ENCODE measurements at regions not wholly inside any gene's neighbourhood (a gene's known extent, or its start where the extent isn't known, plus 50 kb on each side); places are given as distances from the start of the nearest gene placed in this dataset.

DNA sequence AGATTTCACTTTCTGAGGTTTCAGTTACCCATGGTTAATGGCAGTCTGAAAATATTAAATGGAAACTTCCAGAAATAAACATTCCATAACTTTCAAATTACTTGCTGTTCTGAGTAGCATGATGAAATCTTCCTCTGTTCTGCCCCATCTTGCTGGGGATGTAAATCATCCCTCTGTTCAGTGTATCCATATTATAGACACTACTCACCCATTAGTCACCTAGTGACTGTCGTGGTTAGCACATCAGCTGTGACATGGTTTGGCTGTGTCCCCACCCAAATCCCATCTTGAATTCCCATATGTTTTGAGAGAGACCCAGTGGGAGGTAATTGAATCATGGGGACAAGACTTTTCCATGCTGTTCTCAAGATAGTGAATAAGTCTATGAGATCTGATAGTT lies 125.5 kb upstream of the GIMD1 start:
- H3K36me3 ChIP-seq (ENCODE audit: control insufficient read depth in 2 of 2, insufficient read depth in 2 of 2, low read length in 2 of 2) = no peaks in the 10 kb centered on the region
- no peak overlapping the region for H3K4me3 ChIP-seq (ENCODE audit: low read length in 2 of 2)
- no peak overlapping the region for H3K27ac ChIP-seq (ENCODE audit: low read length)
- H3K9me3 ChIP-seq (ENCODE audit: control insufficient read depth in 2 of 2, low read length in 2 of 2) = no peaks in the 10 kb centered on the region
- no peaks in the 10 kb centered on the region for H3K4me1 ChIP-seq (ENCODE audit: control insufficient read depth, insufficient read depth, low read length)
- no peaks in the 10 kb centered on the region for H3K27me3 ChIP-seq (ENCODE audit: control insufficient read depth in 1 of 2, insufficient read depth in 2 of 2, low read length in 2 of 2)
- no peak overlapping the region for H3K9ac ChIP-seq (ENCODE audit: low read length in 2 of 2)

DNA sequence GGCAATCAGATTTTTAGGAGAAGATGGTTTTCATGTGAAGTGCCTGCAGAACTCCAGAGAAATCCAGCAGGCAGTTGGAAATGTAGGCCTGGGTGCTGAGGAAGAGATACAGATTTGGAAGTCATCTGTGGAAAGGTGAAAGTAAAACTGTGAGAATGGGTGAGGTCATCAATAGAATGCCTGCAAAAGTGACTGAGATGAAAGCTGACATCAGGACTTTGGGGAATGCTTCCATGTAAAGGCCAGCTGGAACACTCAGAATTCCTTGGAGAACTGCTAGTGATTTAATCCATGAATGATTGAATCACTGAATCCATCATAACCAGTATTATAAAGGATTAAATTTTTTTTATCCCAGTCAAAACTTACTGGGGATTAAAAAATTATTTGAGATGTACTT lies 124.5 kb upstream of the GIMD1 start:
- Histone ChIP-seq H3K9me3 (ENCODE audit: control insufficient read depth in 2 of 2, low read length in 2 of 2) (no peaks in the 10 kb centered on the region), H3K27ac (ENCODE audit: low read length) (no peak overlapping the region), H3K4me1 (ENCODE audit: control insufficient read depth, insufficient read depth, low read length) (no peaks in the 10 kb centered on the region), H3K36me3 (ENCODE audit: control insufficient read depth in 2 of 2, insufficient read depth in 2 of 2, low read length in 2 of 2) (no peaks in the 10 kb centered on the region), H3K27me3 (ENCODE audit: control insufficient read depth in 1 of 2, insufficient read depth in 2 of 2, low read length in 2 of 2) (no peaks in the 10 kb centered on the region), H3K9ac (ENCODE audit: low read length in 2 of 2) (no peak overlapping the region), H3K4me3 (ENCODE audit: low read length in 2 of 2) (no peak overlapping the region)

DNA sequence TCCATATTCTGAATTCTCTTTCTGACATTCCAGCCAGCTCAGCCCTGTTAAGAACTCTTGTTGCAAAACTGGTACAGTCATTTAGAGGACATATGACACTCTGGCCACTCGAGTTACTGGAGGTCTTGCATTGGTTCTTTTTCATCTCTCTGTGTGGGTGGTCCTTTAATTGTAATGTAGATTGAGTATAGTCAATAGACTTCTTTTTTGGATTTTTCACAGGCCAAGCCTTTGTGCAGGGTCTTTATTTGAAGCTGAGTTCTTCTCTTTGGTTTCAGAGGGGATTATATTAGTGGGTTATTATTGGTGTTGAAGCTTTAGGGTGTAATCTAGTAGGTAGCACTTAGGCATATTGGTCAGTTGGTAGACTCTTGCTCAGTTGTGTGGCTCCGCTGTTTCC lies 118.0 kb upstream of the GIMD1 start:
- H3K4me3 ChIP-seq (ENCODE audit: low read length in 2 of 2) = no peak overlapping the region
- H3K9ac ChIP-seq (ENCODE audit: low read length in 2 of 2) = no peak overlapping the region
- no peaks in the 10 kb centered on the region for H3K36me3 ChIP-seq (ENCODE audit: control insufficient read depth in 2 of 2, insufficient read depth in 2 of 2, low read length in 2 of 2)
- no peaks in the 10 kb centered on the region for H3K27me3 ChIP-seq (ENCODE audit: control insufficient read depth in 1 of 2, insufficient read depth in 2 of 2, low read length in 2 of 2)
- no peaks in the 10 kb centered on the region for H3K4me1 ChIP-seq (ENCODE audit: control insufficient read depth, insufficient read depth, low read length)
- peaks cover 0 to 3% of the 10 kb centered on the region in 2 donors for H3K9me3 ChIP-seq (ENCODE audit: control insufficient read depth in 2 of 2, low read length in 2 of 2)
- H3K27ac ChIP-seq (ENCODE audit: low read length) = no peak overlapping the region

DNA sequence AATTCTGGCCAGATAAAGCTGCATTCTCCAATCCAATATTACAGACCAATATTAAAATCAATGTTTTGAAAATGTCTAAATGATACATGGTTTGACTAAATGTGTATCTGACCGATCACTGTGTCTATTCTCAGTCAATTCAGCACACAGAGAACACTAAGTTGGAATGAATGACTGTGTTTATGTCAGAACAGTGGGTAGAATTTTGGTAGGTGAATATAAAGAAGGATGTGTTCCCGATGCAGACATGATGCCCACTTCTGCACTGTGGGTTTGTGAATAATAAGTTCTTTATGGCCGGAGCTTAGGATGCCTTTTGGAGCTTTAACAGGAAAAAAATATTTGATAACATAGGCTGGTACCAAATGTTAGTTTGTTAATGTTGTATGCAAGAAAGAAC lies 113.2 kb upstream of the GIMD1 start:
- H3K9ac ChIP-seq (ENCODE audit: low read length in 2 of 2) = no peak overlapping the region
- H3K9me3 ChIP-seq (ENCODE audit: control insufficient read depth in 2 of 2, low read length in 2 of 2) = peaks cover 0 to 2% of the 10 kb centered on the region in 2 donors
- H3K36me3 ChIP-seq (ENCODE audit: control insufficient read depth in 2 of 2, insufficient read depth in 2 of 2, low read length in 2 of 2) = no peaks in the 10 kb centered on the region
- H3K27ac ChIP-seq (ENCODE audit: low read length) = no peak overlapping the region
- no peaks in the 10 kb centered on the region for H3K4me1 ChIP-seq (ENCODE audit: control insufficient read depth, insufficient read depth, low read length)
- H3K27me3 ChIP-seq (ENCODE audit: control insufficient read depth in 1 of 2, insufficient read depth in 2 of 2, low read length in 2 of 2) = no peaks in the 10 kb centered on the region
- H3K4me3 ChIP-seq (ENCODE audit: low read length in 2 of 2) = no peak overlapping the region

DNA sequence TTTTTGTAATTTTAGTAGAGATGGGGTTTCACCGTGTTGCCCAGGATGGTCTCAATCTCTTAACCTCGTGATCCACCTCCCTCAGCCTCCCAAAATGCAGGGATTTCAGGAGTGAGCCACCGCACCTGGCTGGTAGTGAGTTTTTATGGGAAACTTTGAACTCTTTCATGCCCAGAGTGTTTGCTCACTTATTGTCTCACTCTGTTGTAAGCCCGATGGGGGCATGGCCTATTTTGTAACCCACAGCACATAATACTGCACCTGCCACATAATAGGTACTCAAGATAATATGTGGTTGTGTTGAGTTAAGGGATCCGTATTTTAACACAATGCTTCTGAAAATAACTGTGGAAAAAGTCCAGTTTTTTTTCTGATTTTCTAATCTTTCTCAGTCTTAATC lies 109.6 kb upstream of the GIMD1 start:
- Histone ChIP-seq H3K9ac (ENCODE audit: low read length in 2 of 2) (no peak overlapping the region), H3K27ac (ENCODE audit: low read length) (no peak overlapping the region), H3K4me3 (ENCODE audit: low read length in 2 of 2) (no peak overlapping the region), H3K9me3 (ENCODE audit: control insufficient read depth in 2 of 2, low read length in 2 of 2) (no peaks in the 10 kb centered on the region), H3K27me3 (ENCODE audit: control insufficient read depth in 1 of 2, insufficient read depth in 2 of 2, low read length in 2 of 2) (no peaks in the 10 kb centered on the region), H3K36me3 (ENCODE audit: control insufficient read depth in 2 of 2, insufficient read depth in 2 of 2, low read length in 2 of 2) (no peaks in the 10 kb centered on the region), H3K4me1 (ENCODE audit: control insufficient read depth, insufficient read depth, low read length) (no peaks in the 10 kb centered on the region)

DNA sequence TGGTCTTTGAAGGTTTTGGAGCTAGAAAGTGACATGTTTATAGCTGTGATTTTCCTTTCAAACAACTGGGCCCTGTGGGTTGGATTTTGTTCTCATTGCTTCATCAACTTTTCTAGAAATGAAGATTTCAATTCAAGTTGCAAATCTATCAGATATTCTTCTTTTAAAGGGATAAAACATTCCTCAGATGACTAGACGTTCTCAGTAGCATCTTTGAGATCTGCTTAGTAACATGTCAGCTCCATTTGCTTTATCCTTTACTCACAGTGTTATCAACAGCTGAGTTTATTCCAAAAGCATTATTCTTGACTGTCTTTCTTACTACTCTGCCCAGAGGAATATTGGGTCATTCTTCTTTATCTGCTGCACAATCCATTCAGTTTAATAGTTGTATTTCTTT lies 108.2 kb upstream of the GIMD1 start:
- H3K27me3 ChIP-seq (ENCODE audit: control insufficient read depth in 1 of 2, insufficient read depth in 2 of 2, low read length in 2 of 2) = no peaks in the 10 kb centered on the region
- no peaks in the 10 kb centered on the region for H3K4me1 ChIP-seq (ENCODE audit: control insufficient read depth, insufficient read depth, low read length)
- H3K9me3 ChIP-seq (ENCODE audit: control insufficient read depth in 2 of 2, low read length in 2 of 2) = no peaks in the 10 kb centered on the region
- no peak overlapping the region for H3K4me3 ChIP-seq (ENCODE audit: low read length in 2 of 2)
- H3K36me3 ChIP-seq (ENCODE audit: control insufficient read depth in 2 of 2, insufficient read depth in 2 of 2, low read length in 2 of 2) = no peaks in the 10 kb centered on the region
- H3K9ac ChIP-seq (ENCODE audit: low read length in 2 of 2) = no peak overlapping the region
- H3K27ac ChIP-seq (ENCODE audit: low read length) = no peak overlapping the region

DNA sequence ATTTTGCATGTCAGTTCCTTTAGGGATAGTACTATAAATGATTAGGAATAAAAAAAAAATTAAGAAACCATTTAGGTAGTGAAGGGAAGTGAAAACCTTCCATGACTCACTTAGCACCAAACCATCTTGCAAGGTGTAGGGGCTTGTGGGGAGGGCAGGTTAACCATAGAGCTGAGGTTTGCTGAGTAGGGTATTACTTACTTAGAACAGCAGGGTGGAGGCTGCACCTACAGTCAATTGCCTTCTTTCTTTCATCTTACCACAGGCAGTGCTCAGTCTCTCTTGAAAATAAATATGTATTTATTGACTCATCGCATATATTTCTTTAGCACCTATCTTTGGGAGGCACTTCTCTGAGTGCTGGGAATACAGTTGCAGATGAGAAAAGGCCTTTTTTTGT lies 104.9 kb upstream of the GIMD1 start:
- Histone ChIP-seq H3K27ac (ENCODE audit: low read length) (no peak overlapping the region), H3K27me3 (ENCODE audit: control insufficient read depth in 1 of 2, insufficient read depth in 2 of 2, low read length in 2 of 2) (no peaks in the 10 kb centered on the region), H3K4me3 (ENCODE audit: low read length in 2 of 2) (no peak overlapping the region), H3K4me1 (ENCODE audit: control insufficient read depth, insufficient read depth, low read length) (no peaks in the 10 kb centered on the region), H3K9ac (ENCODE audit: low read length in 2 of 2) (no peak overlapping the region), H3K9me3 (ENCODE audit: control insufficient read depth in 2 of 2, low read length in 2 of 2) (no peaks in the 10 kb centered on the region), H3K36me3 (ENCODE audit: control insufficient read depth in 2 of 2, insufficient read depth in 2 of 2, low read length in 2 of 2) (no peaks in the 10 kb centered on the region)

DNA sequence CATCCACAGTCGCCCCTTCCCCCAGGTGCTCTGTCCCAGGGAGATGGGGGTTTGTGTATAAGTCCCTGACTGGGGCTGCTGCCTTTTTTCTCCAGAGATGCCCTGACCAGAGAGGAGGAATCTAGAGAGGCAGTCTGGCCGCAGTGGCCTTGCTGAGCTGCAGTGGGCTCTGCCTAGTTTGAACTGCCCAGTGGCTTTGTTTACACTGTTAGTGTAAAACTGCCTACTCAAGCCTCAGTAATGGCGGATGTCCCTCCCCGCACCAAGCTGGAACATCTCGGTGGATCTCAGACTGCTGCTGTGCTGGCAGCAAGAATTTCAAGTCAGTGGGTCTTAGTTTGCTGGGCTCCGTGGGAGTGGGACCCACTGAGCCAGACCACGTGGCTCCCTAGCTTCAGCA lies 102.6 kb upstream of the GIMD1 start:
- no peaks in the 10 kb centered on the region for H3K36me3 ChIP-seq (ENCODE audit: control insufficient read depth in 2 of 2, insufficient read depth in 2 of 2, low read length in 2 of 2)
- no peaks in the 10 kb centered on the region for H3K27me3 ChIP-seq (ENCODE audit: control insufficient read depth in 1 of 2, insufficient read depth in 2 of 2, low read length in 2 of 2)
- no peak overlapping the region for H3K27ac ChIP-seq (ENCODE audit: low read length)
- no peaks in the 10 kb centered on the region for H3K4me1 ChIP-seq (ENCODE audit: control insufficient read depth, insufficient read depth, low read length)
- no peak overlapping the region for H3K9ac ChIP-seq (ENCODE audit: low read length in 2 of 2)
- no peaks in the 10 kb centered on the region for H3K9me3 ChIP-seq (ENCODE audit: control insufficient read depth in 2 of 2, low read length in 2 of 2)
- H3K4me3 ChIP-seq (ENCODE audit: low read length in 2 of 2) = no peak overlapping the region

DNA sequence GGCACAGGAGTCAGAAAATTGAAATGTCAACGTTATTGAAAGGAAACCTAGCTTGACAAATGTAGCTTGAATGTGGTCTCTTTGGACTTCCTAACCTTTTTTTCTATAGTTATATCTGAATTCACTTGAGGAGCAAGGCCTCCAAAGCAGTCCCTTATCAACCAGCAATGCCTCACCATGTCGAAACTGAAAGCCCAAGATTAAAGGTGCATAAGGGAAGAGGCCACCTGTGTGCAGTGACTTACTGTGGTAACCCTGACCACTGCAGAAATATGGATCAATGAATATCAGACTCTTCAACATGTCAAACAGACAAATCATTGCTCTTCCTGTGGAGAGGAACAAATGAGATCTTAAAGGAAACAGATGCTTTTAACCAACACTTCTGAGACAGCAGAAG lies 95.0 kb upstream of the GIMD1 start:
- no peak overlapping the region for H3K9ac ChIP-seq (ENCODE audit: low read length in 2 of 2)
- H3K9me3 ChIP-seq (ENCODE audit: control insufficient read depth in 2 of 2, low read length in 2 of 2) = no peaks in the 10 kb centered on the region
- no peaks in the 10 kb centered on the region for H3K4me1 ChIP-seq (ENCODE audit: control insufficient read depth, insufficient read depth, low read length)
- H3K4me3 ChIP-seq (ENCODE audit: low read length in 2 of 2) = no peak overlapping the region
- H3K27ac ChIP-seq (ENCODE audit: low read length) = no peak overlapping the region
- H3K27me3 ChIP-seq (ENCODE audit: control insufficient read depth in 1 of 2, insufficient read depth in 2 of 2, low read length in 2 of 2) = no peaks in the 10 kb centered on the region
- no peaks in the 10 kb centered on the region for H3K36me3 ChIP-seq (ENCODE audit: control insufficient read depth in 2 of 2, insufficient read depth in 2 of 2, low read length in 2 of 2)

DNA sequence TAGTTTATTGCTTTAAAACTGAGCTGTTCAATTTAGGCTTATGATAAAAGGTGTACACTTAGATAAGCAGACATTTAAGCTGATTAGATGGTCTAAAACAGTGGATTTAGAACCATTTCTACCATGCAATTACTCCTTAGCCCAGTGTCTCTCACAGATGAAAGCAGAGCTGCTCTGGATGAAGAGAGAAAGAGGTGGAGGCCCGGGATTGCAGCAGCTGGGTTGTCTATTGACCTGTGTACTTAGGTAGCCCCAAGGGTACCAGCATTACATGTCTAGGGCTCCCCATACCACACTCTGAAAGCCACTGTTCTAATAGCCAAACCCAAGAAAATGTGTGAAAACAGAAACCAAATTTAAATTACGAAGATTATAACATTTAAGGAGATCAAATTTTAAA lies 86.0 kb upstream of the GIMD1 start:
- no peaks in the 10 kb centered on the region for H3K4me1 ChIP-seq (ENCODE audit: control insufficient read depth, insufficient read depth, low read length)
- no peak overlapping the region for H3K9ac ChIP-seq (ENCODE audit: low read length in 2 of 2)
- no peaks in the 10 kb centered on the region for H3K27me3 ChIP-seq (ENCODE audit: control insufficient read depth in 1 of 2, insufficient read depth in 2 of 2, low read length in 2 of 2)
- no peak overlapping the region for H3K27ac ChIP-seq (ENCODE audit: low read length)
- H3K36me3 ChIP-seq (ENCODE audit: control insufficient read depth in 2 of 2, insufficient read depth in 2 of 2, low read length in 2 of 2) = no peaks in the 10 kb centered on the region
- H3K4me3 ChIP-seq (ENCODE audit: low read length in 2 of 2) = no peak overlapping the region
- no peaks in the 10 kb centered on the region for H3K9me3 ChIP-seq (ENCODE audit: control insufficient read depth in 2 of 2, low read length in 2 of 2)

DNA sequence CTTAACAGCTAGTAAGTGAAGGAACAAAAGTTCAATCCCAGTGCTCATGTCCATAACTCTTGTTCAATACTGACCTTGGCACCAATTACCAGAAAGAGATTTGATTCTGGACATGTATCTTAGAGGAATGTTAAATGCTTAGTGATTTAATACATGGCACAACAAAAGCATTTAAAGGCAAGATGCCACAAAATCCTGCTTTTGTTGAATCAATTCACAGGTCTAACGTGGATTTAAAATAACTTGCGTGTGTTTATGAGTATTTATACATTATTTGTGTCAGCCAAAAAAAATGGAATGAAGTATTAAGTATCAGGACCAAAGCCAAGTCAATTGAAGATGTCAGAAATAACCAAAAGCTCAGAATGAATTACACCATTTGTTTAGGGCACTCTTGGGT lies 85.4 kb upstream of the GIMD1 start:
- H3K4me3 ChIP-seq (ENCODE audit: low read length in 2 of 2) = no peak overlapping the region
- H3K9ac ChIP-seq (ENCODE audit: low read length in 2 of 2) = no peak overlapping the region
- H3K9me3 ChIP-seq (ENCODE audit: control insufficient read depth in 2 of 2, low read length in 2 of 2) = no peaks in the 10 kb centered on the region
- no peaks in the 10 kb centered on the region for H3K4me1 ChIP-seq (ENCODE audit: control insufficient read depth, insufficient read depth, low read length)
- H3K27ac ChIP-seq (ENCODE audit: low read length) = no peak overlapping the region
- H3K36me3 ChIP-seq (ENCODE audit: control insufficient read depth in 2 of 2, insufficient read depth in 2 of 2, low read length in 2 of 2) = no peaks in the 10 kb centered on the region
- H3K27me3 ChIP-seq (ENCODE audit: control insufficient read depth in 1 of 2, insufficient read depth in 2 of 2, low read length in 2 of 2) = no peaks in the 10 kb centered on the region

DNA sequence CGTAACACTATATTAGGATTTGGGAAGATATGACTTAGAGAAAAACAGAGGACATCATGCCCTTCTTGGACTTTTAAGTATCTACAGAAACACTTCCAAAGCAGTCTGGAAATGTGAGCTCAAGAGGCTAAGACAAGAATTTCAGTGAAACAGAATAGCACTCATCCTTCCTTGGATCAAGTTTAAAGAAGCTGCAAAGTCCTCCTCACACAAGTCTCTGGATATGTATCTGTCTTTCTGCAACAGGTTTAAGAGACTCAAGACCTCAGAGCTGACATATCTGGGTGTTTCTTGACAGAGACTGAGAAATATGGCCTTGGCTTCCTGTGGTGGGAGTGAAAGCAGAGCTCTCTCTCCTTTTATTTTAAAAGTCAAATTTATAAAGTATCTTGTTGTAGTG lies 82.5 kb upstream of the GIMD1 start:
- Histone ChIP-seq H3K9me3 (ENCODE audit: control insufficient read depth in 2 of 2, low read length in 2 of 2) (no peaks in the 10 kb centered on the region), H3K9ac (ENCODE audit: low read length in 2 of 2) (no peak overlapping the region), H3K27ac (ENCODE audit: low read length) (no peak overlapping the region), H3K4me3 (ENCODE audit: low read length in 2 of 2) (no peak overlapping the region), H3K4me1 (ENCODE audit: control insufficient read depth, insufficient read depth, low read length) (no peaks in the 10 kb centered on the region), H3K27me3 (ENCODE audit: control insufficient read depth in 1 of 2, insufficient read depth in 2 of 2, low read length in 2 of 2) (no peaks in the 10 kb centered on the region), H3K36me3 (ENCODE audit: control insufficient read depth in 2 of 2, insufficient read depth in 2 of 2, low read length in 2 of 2) (no peaks in the 10 kb centered on the region)
